H9 (cell line): ENCODE measurements at regions not wholly inside any gene's neighbourhood (a gene's known extent, or its start where the extent isn't known, plus 50 kb on each side); places are given as distances from the start of the nearest gene placed in this dataset.

Source experiments
- DNase-seq: peaks from one replicate; pipeline ENCODE4 v3.0.0-alpha.2; 2017
- H2AFZ ChIP-seq: one replicate; pipeline ENCODE4 v1.6.1; 2013; ENCODE audit warnings: mild to moderate bottlenecking, low read length, control low read depth, moderate library complexity
- H2AK5ac ChIP-seq: 2 replicates; pipeline ENCODE4 v1.6.1; 2013; ENCODE audit warnings: low read length, control low read depth, mixed read lengths; ENCODE audit not compliant: insufficient read length
- H2BK120ac ChIP-seq: one replicate; pipeline ENCODE4 v1.6.1; 2013; ENCODE audit warnings: low read depth, mild to moderate bottlenecking, low read length, control low read depth, inconsistent platforms; ENCODE audit not compliant: poor library complexity, severe bottlenecking
- H2BK12ac ChIP-seq: 2 replicates; pipeline ENCODE4 v1.6.1; 2013; ENCODE audit warnings: low read length, control low read depth, mixed read lengths, low read depth; ENCODE audit not compliant: insufficient read length
- H2BK15ac ChIP-seq: 2 replicates; pipeline ENCODE4 v1.6.1; 2013; ENCODE audit warnings: low read depth, low read length, control low read depth
- H2BK20ac ChIP-seq: one replicate; pipeline ENCODE4 v1.6.1; 2013; ENCODE audit warnings: low read depth, mild to moderate bottlenecking, low read length, control low read depth, inconsistent platforms; ENCODE audit not compliant: poor library complexity, severe bottlenecking
- H2BK5ac ChIP-seq: 2 replicates; pipeline ENCODE4 v1.6.1; 2013; ENCODE audit warnings: low read length, control low read depth, mixed read lengths; ENCODE audit not compliant: insufficient read length
- H3K14ac ChIP-seq: 2 replicates; pipeline ENCODE4 v1.6.1; 2013; ENCODE audit warnings: low read length, control low read depth; ENCODE audit not compliant: insufficient read depth
- H3K18ac ChIP-seq: 2 replicates; pipeline ENCODE4 v1.6.1; 2013; ENCODE audit warnings: low read depth, mild to moderate bottlenecking, mixed read lengths, low read length, control low read depth; ENCODE audit not compliant: insufficient read length
- H3K23ac ChIP-seq: 2 replicates; pipeline ENCODE4 v1.6.1; 2013; ENCODE audit warnings: low read length, control low read depth, mixed read lengths, low read depth; ENCODE audit not compliant: insufficient read length
- H3K23me2 ChIP-seq: 2 replicates; pipeline ENCODE4 v1.6.1; 2013; ENCODE audit warnings: low read depth, mild to moderate bottlenecking, mixed read lengths, low read length, control low read depth; ENCODE audit not compliant: insufficient read length, poor library complexity, severe bottlenecking
- H3K27ac ChIP-seq: 2 replicates; pipeline ENCODE4 v1.5.1; 2013; ENCODE audit warnings: low read length, control low read depth, mixed read lengths, low read depth; ENCODE audit not compliant: insufficient read length
- H3K27me3 ChIP-seq: 2 replicates; pipeline ENCODE4 v1.6.1; 2013; ENCODE audit warnings: low read length, control low read depth, inconsistent platforms; ENCODE audit not compliant: insufficient read depth
- H3K4ac ChIP-seq: 2 replicates; pipeline ENCODE4 v1.6.1; 2013; ENCODE audit warnings: low read depth, mild to moderate bottlenecking, control low read depth, inconsistent platforms, low read length, moderate library complexity
- H3K4me1 ChIP-seq: 2 replicates; pipeline ENCODE4 v1.6.1; 2013; ENCODE audit warnings: low read length, control low read depth, inconsistent platforms; ENCODE audit not compliant: insufficient read depth
- H3K4me2 ChIP-seq: 2 replicates; pipeline ENCODE4 v1.6.1; 2013; ENCODE audit warnings: low read length, control low read depth, mixed read lengths; ENCODE audit not compliant: insufficient read length, insufficient read depth
- H3K56ac ChIP-seq: 2 replicates; pipeline ENCODE4 v1.6.1; 2013; ENCODE audit warnings: low read depth, mild to moderate bottlenecking, mixed read lengths, low read length, control low read depth; ENCODE audit not compliant: insufficient read length
- H3K79me1 ChIP-seq: 2 replicates; pipeline ENCODE4 v1.6.1; 2013; ENCODE audit warnings: low read depth, mild to moderate bottlenecking, moderate library complexity, low read length, control low read depth, inconsistent platforms; ENCODE audit not compliant: insufficient read depth, poor library complexity, severe bottlenecking
- H3K79me2 ChIP-seq: 2 replicates; pipeline ENCODE4 v1.6.1; 2013; ENCODE audit warnings: low read length, control low read depth, inconsistent platforms; ENCODE audit not compliant: insufficient read depth
- H3K9ac ChIP-seq: 2 replicates; pipeline ENCODE4 v1.6.1; 2013; ENCODE audit warnings: low read length, control low read depth, mixed read lengths; ENCODE audit not compliant: insufficient read length; ENCODE audit errors: extremely low read depth
- H3K9me3 ChIP-seq: one replicate; pipeline ENCODE4 v1.6.1; 2013; ENCODE audit warnings: low read depth, low read length, inconsistent platforms; ENCODE audit not compliant: control insufficient read depth
- H3T11ph ChIP-seq: one replicate; pipeline ENCODE4 v1.6.1; 2013; ENCODE audit warnings: mild to moderate bottlenecking, low read length, control low read depth, inconsistent platforms
- H4K20me1 ChIP-seq: one replicate; pipeline ENCODE4 v1.6.1; 2013; ENCODE audit not compliant: control insufficient read depth, insufficient read length, insufficient read depth
- H4K5ac ChIP-seq: 2 replicates; pipeline ENCODE4 v1.6.1; 2013; ENCODE audit warnings: low read depth, mild to moderate bottlenecking, mixed read lengths, low read length, control low read depth; ENCODE audit not compliant: insufficient read length
- H4K8ac ChIP-seq: replicated peaks from 2 replicates; pipeline ENCODE4 v1.6.1; 2013; ENCODE audit warnings: low read length, control low read depth, mixed read lengths, low read depth; ENCODE audit not compliant: insufficient read length
- H4K91ac ChIP-seq: 2 replicates; pipeline ENCODE4 v1.6.1; 2013; ENCODE audit warnings: low read depth, mild to moderate bottlenecking, moderate library complexity, mixed read lengths, low read length, control low read depth; ENCODE audit not compliant: insufficient read length
- H3K27ac Mint-ChIP-seq, 3 experiments: 2 replicates in 2 of 3; 3 replicates in 1 of 3; pipeline ENCODE4 v1.8.0; 2020 to 2021; ENCODE audit warnings: mixed read lengths in 3 of 3, mild to moderate bottlenecking in 1 of 3, moderate library complexity in 1 of 3
- H3K27me3 Mint-ChIP-seq: 2 replicates; pipeline ENCODE4 v1.8.0; 2021; ENCODE audit warnings: low read depth, mild to moderate bottlenecking, moderate library complexity, mixed read lengths
- H3K36me3 Mint-ChIP-seq, 3 experiments: 2 replicates in 2 of 3; 3 replicates in 1 of 3; pipeline ENCODE4 v1.8.0; 2020 to 2021; ENCODE audit warnings: low read depth in 3 of 3, mixed read lengths in 3 of 3; ENCODE audit not compliant: insufficient read depth in 1 of 3
- H3K4me1 Mint-ChIP-seq, 2 experiments: 2 replicates each; pipeline ENCODE4 v1.8.0; 2020; ENCODE audit warnings: mixed read lengths in 2 of 2
- H3K4me3 Mint-ChIP-seq, 2 experiments: 2 replicates in 1 of 2; 3 replicates in 1 of 2; pipeline ENCODE4 v1.8.0; 2020 to 2021; ENCODE audit warnings: mild to moderate bottlenecking in 2 of 2, mixed read lengths in 2 of 2, moderate library complexity in 1 of 2
- H3K9me3 Mint-ChIP-seq, 2 experiments: 2 replicates in 1 of 2; 3 replicates in 1 of 2; pipeline ENCODE4 v1.8.0; 2020; ENCODE audit warnings: mild to moderate bottlenecking in 2 of 2, mixed read lengths in 2 of 2, moderate library complexity in 1 of 2
- WGBS: extraction: QIAGEN DNeasy Blood & Tissue Kit; methylation state at CpG from one replicate; pipeline ENCODE4 v1.1.7; 2013; ENCODE audit warnings: missing lambda C conversion rate, low lambda C conversion rate, mixed read lengths; ENCODE audit not compliant: insufficient read length; ENCODE audit errors: extremely low coverage; 5-methylcytosine and 5-hydroxymethylcytosine counted together
- TF ChIP-seq, protein P1 (sequence below): fragments of 200-600 bp; sonication (generic); conservative IDR thresholded peaks from 3 replicates; pipeline ENCODE4 v1.8.0; 2021; ENCODE audit warnings: antibody characterized with exemption, mild to moderate bottlenecking

GRCh38 chr16:77594799-77595596, 127.3 kb upstream of the NUDT7 start:
- no peak overlapping the region for H3K4me3 Mint-ChIP-seq
- Histone ChIP-seq H4K91ac (no peak overlapping the region), H3K4ac (no peak overlapping the region), H3K23me2 (no peaks in the 10 kb centered on the region), H2BK20ac (no peak overlapping the region), H2AFZ (no peak overlapping the region), H2BK12ac (no peak overlapping the region), H3K4me1 (no peaks in the 10 kb centered on the region), H2BK120ac (no peak overlapping the region), H2BK5ac (no peak overlapping the region), H3K56ac (no peak overlapping the region), H3K9ac (no peak overlapping the region), H3K23ac (no peak overlapping the region), H3K4me2 (no peak overlapping the region), H2BK15ac (no peak overlapping the region), H3K27ac (no peak overlapping the region), H4K20me1 (no peaks in the 10 kb centered on the region), H3T11ph (no peak overlapping the region), H3K14ac (no peak overlapping the region), H3K27me3 (no peaks in the 10 kb centered on the region), H3K9me3 (no peaks in the 10 kb centered on the region), H4K5ac (no peak overlapping the region), H4K8ac (no peak overlapping the region), H3K79me1 (no peaks in the 10 kb centered on the region), H2AK5ac (no peak overlapping the region), H3K79me2 (no peaks in the 10 kb centered on the region), H3K18ac (no peak overlapping the region)
- no peaks in the 10 kb centered on the region; a peak in 1 of 7 replicates for H3K36me3 Mint-ChIP-seq
- H3K9me3 Mint-ChIP-seq, result peaks cover 2% of the 10 kb centered on the region in 2 experiments; a peak in 3 of 5 replicates
- no peak overlapping the region for H3K27ac Mint-ChIP-seq
- no CpG with 5 or more reads among the region's 9 CpGs for WGBS
- H3K27me3 Mint-ChIP-seq, result no peaks in the 10 kb centered on the region
- H3K4me1 Mint-ChIP-seq, result peaks cover 4 to 7% of the 10 kb centered on the region in 2 experiments; a peak in 2 of 4 replicates
- DNase-seq, result no peak
- TF ChIP-seq, protein P1, sequence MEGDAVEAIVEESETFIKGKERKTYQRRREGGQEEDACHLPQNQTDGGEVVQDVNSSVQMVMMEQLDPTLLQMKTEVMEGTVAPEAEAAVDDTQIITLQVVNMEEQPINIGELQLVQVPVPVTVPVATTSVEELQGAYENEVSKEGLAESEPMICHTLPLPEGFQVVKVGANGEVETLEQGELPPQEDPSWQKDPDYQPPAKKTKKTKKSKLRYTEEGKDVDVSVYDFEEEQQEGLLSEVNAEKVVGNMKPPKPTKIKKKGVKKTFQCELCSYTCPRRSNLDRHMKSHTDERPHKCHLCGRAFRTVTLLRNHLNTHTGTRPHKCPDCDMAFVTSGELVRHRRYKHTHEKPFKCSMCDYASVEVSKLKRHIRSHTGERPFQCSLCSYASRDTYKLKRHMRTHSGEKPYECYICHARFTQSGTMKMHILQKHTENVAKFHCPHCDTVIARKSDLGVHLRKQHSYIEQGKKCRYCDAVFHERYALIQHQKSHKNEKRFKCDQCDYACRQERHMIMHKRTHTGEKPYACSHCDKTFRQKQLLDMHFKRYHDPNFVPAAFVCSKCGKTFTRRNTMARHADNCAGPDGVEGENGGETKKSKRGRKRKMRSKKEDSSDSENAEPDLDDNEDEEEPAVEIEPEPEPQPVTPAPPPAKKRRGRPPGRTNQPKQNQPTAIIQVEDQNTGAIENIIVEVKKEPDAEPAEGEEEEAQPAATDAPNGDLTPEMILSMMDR, result no peak
